Prostate gland (tissue), 2 donors: ENCODE measurements at regions not wholly inside any gene's neighbourhood (a gene's known extent, or its start where the extent isn't known, plus 50 kb on each side); places are given as distances from the start of the nearest gene placed in this dataset.

Source experiments
- POLR2A ChIP-seq: fragments of 450-650 bp; IDR thresholded peaks from one replicate; pipeline ENCODE4 v1.6.1; 2016; ENCODE audit warnings: antibody characterized with exemption, mild to moderate bottlenecking
- POLR2AphosphoS5 ChIP-seq: sonication (generic); formaldehyde crosslinking; IDR thresholded peaks from one replicate; pipeline ENCODE4 v1.6.1; 2017; ENCODE audit warnings: antibody characterized with exemption
- TF ChIP-seq, protein P1 (sequence below), 4 experiments: fragments of 200-600 bp in 2 of 4; fragments of 450-650 bp in 2 of 4; sonication (generic) in 2 of 4; IDR thresholded peaks; 1 replicate in 3 of 4; 2 replicates in 1 of 4; pipeline ENCODE4 v1.5.1; 2016 to 2019; ENCODE audit warnings: antibody characterized with exemption in 4 of 4, mild to moderate bottlenecking in 2 of 4, moderate library complexity in 2 of 4

DNA sequence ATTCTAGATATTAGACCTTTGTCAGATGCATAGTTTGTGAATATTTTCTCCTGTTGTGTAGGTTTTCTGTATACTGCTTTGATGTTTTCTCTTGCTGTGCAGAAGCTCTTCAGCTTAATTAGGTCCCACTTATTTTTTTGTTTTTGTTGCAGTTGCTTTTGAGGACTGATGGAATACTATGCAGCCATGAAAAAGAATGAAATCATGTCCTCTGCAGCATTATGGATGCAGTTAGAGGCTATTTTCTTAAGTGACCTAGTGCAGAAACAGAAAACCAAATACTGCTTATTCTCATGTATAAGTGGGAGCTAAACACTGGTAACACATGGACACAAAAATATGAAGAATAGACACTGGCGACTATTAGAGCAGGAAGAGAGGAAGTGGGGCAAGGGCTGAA is 155.0 kb upstream of the HNMT start:
- TF ChIP-seq POLR2A (no peak), POLR2AphosphoS5 (no peak)
- TF ChIP-seq, protein P1, sequence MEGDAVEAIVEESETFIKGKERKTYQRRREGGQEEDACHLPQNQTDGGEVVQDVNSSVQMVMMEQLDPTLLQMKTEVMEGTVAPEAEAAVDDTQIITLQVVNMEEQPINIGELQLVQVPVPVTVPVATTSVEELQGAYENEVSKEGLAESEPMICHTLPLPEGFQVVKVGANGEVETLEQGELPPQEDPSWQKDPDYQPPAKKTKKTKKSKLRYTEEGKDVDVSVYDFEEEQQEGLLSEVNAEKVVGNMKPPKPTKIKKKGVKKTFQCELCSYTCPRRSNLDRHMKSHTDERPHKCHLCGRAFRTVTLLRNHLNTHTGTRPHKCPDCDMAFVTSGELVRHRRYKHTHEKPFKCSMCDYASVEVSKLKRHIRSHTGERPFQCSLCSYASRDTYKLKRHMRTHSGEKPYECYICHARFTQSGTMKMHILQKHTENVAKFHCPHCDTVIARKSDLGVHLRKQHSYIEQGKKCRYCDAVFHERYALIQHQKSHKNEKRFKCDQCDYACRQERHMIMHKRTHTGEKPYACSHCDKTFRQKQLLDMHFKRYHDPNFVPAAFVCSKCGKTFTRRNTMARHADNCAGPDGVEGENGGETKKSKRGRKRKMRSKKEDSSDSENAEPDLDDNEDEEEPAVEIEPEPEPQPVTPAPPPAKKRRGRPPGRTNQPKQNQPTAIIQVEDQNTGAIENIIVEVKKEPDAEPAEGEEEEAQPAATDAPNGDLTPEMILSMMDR (IDR thresholded peaks at IDR 0.05), result no peak
